Amniotic epithelial cell (primary cell): ENCODE measurements at regions not wholly inside any gene's neighbourhood (a gene's known extent, or its start where the extent isn't known, plus 50 kb on each side); places are given as distances from the start of the nearest gene placed in this dataset.

ENCODE experiments used
- DNase-seq: peaks from one replicate; pipeline ENCODE4 v3.0.0-alpha.2; 2010; ENCODE audit warnings: low read depth

GRCh38 chr5:53331463-53331862 is 149.0 kb upstream of the FST start:
- peak; percentile 68 for DNase-seq

GRCh38 chr5:53333160-53333559 is 147.3 kb upstream of the FST start:
- no peak for DNase-seq

GRCh38 chr5:53334431-53334941 is 145.9 kb upstream of the FST start:
- DNase-seq, result peak; percentile 82

GRCh38 chr5:53335115-53335514 is 145.3 kb upstream of the FST start:
- DNase-seq, result no peak

GRCh38 chr5:53337827-53338226 is 142.6 kb upstream of the FST start:
- DNase-seq, result no peak

- DNase-seq, result no peak
These were observed 141.5 kb upstream of the FST start for GRCh38 chr5:53338971-53339370.

GRCh38 chr5:53339962-53340540 is 140.4 kb upstream of the FST start:
- DNase-seq, result no peak

- no peak for DNase-seq
These were observed 139.3 kb upstream of the FST start for GRCh38 chr5:53340956-53341750.

- DNase-seq, result no peak
These were observed 138.2 kb upstream of the FST start for GRCh38 chr5:53342236-53342635.

GRCh38 chr5:53343187-53343586 is 137.2 kb upstream of the FST start:
- DNase-seq, result peak; percentile 95

GRCh38 chr5:53350368-53350767 is 130.1 kb upstream of the FST start:
- no peak for DNase-seq

- no peak for DNase-seq
These were observed 129.2 kb upstream of the FST start for GRCh38 chr5:53350991-53351770.

- no peak for DNase-seq
These were observed 125.1 kb upstream of the FST start for GRCh38 chr5:53355316-53355715.

GRCh38 chr5:53355931-53356330 is 124.5 kb upstream of the FST start:
- DNase-seq, result no peak

- no peak for DNase-seq
These were observed 123.0 kb upstream of the FST start for GRCh38 chr5:53357439-53357838.

GRCh38 chr5:53358794-53359193 is 121.6 kb upstream of the FST start:
- peak; percentile 43 for DNase-seq

- DNase-seq, result no peak
These were observed 120.4 kb upstream of the FST start for GRCh38 chr5:53359916-53360517.

GRCh38 chr5:53360811-53361210 is 119.6 kb upstream of the FST start:
- DNase-seq, result peak; percentile 78

GRCh38 chr5:53361708-53362107 is 118.7 kb upstream of the FST start:
- DNase-seq, result no peak

GRCh38 chr5:53362521-53362941 is 117.9 kb upstream of the FST start:
- DNase-seq, result peak; percentile 93

GRCh38 chr5:53364061-53364460 is 116.4 kb upstream of the FST start:
- no peak for DNase-seq

GRCh38 chr5:53366245-53366644 is 114.2 kb upstream of the FST start:
- DNase-seq, result peak; percentile 25
